Peyer's patch (tissue), 4 donors: ENCODE measurements at regions not wholly inside any gene's neighbourhood (a gene's known extent, or its start where the extent isn't known, plus 50 kb on each side); places are given as distances from the start of the nearest gene placed in this dataset.

Experiments
- DNase-seq, 3 donors: peaks; one replicate each; pipeline ENCODE4 v3.0.0-alpha.2; 2017 to 2019
- H3K27ac ChIP-seq, 4 donors: fragments of 200-600 bp; sonication (generic); one replicate each; pipeline ENCODE4 v1.5.1; 2016 to 2019
- H3K27me3 ChIP-seq, 2 donors: fragments of 200-600 bp; sonication (generic); one replicate each; pipeline ENCODE4 v1.5.1; 2019
- H3K36me3 ChIP-seq, 3 donors: fragments of 200-600 bp; sonication (generic); one replicate each; pipeline ENCODE4 v1.5.1; 2016 to 2019
- H3K4me1 ChIP-seq, 4 donors: fragments of 200-600 bp; sonication (generic); one replicate each; pipeline ENCODE4 v1.5.1; 2016 to 2019
- H3K4me3 ChIP-seq, 4 donors: fragments of 200-600 bp; sonication (generic); 1 replicate in 3 of 4; 2 replicates in 1 of 4; pipeline ENCODE4 v1.5.1; 2016 to 2019; ENCODE audit warnings: mild to moderate bottlenecking in 1 of 4
- H3K9me3 ChIP-seq, 4 donors: fragments of 200-600 bp; sonication (generic); one replicate each; pipeline ENCODE4 v1.5.1; 2016 to 2019; ENCODE audit warnings: mild to moderate bottlenecking in 1 of 4
- POLR2A ChIP-seq, 2 donors: fragments of 450-650 bp; IDR thresholded peaks; one replicate each; pipeline ENCODE4 v1.5.1; 2017; ENCODE audit warnings: antibody characterized with exemption in 2 of 2, mild to moderate bottlenecking in 2 of 2, moderate library complexity in 2 of 2
- TF ChIP-seq, protein P1 (sequence below), 6 experiments: fragments of 450-650 bp in 4 of 6; fragments of 200-600 bp in 2 of 6; sonication (generic) in 1 of 6; IDR thresholded peaks; one replicate each; pipeline ENCODE4 v1.5.1; 2017 to 2019; ENCODE audit warnings: antibody characterized with exemption in 6 of 6, mild to moderate bottlenecking in 3 of 6, moderate library complexity in 1 of 6

DNA sequence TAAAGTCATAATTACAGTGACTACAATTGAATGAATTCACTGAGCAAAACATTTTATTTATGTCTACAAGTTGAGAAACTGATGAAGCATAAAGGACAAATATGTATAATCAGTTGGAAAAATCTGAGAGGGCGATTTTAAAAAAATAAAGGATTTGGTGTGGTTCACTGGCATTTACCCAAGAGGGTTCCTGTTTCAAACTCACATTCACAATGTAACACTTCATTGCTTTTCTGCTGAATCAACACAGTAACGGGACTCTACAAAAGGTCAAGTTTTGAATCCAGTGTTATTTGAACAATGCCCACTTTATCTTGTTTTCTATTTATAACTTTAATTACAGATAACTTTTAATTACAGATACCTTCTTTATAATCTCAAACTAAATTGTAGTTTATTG lies 138.6 kb downstream of the NUDT12 start:
- no peak for TF ChIP-seq POLR2A (IDR thresholded peaks at IDR 0.05)
- TF ChIP-seq, protein P1, sequence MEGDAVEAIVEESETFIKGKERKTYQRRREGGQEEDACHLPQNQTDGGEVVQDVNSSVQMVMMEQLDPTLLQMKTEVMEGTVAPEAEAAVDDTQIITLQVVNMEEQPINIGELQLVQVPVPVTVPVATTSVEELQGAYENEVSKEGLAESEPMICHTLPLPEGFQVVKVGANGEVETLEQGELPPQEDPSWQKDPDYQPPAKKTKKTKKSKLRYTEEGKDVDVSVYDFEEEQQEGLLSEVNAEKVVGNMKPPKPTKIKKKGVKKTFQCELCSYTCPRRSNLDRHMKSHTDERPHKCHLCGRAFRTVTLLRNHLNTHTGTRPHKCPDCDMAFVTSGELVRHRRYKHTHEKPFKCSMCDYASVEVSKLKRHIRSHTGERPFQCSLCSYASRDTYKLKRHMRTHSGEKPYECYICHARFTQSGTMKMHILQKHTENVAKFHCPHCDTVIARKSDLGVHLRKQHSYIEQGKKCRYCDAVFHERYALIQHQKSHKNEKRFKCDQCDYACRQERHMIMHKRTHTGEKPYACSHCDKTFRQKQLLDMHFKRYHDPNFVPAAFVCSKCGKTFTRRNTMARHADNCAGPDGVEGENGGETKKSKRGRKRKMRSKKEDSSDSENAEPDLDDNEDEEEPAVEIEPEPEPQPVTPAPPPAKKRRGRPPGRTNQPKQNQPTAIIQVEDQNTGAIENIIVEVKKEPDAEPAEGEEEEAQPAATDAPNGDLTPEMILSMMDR (IDR thresholded peaks at IDR 0.05): no peak
- Histone ChIP-seq H3K36me3 (no peaks in the 10 kb centered on the region), H3K9me3 (no peaks in the 10 kb centered on the region), H3K4me1 (no peaks in the 10 kb centered on the region), H3K4me3 (no peak overlapping the region), H3K27me3 (no peaks in the 10 kb centered on the region), H3K27ac (no peak overlapping the region)
- DNase-seq: no peak

DNA sequence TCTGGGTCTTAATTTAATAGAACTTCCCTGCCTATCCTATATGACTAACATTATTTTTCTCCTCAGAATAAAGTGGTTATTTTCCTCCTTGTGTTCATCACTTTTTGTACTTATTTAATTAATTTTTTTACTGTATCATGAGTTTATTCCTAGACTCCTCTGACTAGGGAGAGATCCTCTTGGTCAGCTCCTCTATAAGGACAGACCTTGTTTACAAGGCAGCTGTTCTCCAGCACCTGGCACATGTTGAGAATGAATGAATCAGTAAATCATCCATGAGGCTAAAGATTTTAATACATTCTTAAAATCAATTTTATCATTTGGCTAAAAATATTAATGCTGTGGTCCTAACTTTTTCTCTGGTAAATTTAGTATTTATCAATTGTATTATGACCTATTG lies 139.8 kb downstream of the NUDT12 start:
- no peaks in the 10 kb centered on the region for H3K9me3 ChIP-seq
- no peak for DNase-seq
- no peak for TF ChIP-seq POLR2A (IDR thresholded peaks at IDR 0.05)
- TF ChIP-seq, protein P1 (IDR thresholded peaks at IDR 0.05): no peak
- H3K4me3 ChIP-seq: no peak overlapping the region
- H3K4me1 ChIP-seq: no peaks in the 10 kb centered on the region
- no peaks in the 10 kb centered on the region for H3K27me3 ChIP-seq
- no peaks in the 10 kb centered on the region for H3K36me3 ChIP-seq
- H3K27ac ChIP-seq: no peak overlapping the region

DNA sequence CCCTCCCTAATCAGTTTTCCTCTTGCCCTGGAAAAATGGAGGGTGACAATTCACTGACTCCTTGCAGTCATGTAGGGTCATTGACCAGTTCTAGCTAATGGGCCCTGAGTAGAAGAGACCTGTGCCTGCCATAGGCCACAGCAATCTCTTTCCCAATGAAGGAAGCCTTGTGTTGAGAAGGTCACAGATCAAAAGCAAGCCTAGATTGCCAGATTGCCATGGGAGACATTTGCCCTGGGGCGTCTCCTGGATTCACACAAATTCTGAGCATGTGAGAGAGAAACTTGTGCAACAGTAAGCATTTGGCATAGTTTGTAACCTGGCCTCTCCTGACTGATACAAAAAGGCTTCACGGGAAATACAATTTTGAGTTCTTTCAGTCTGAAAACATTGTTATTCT lies 148.0 kb downstream of the NUDT12 start:
- TF ChIP-seq, protein P1 (IDR thresholded peaks at IDR 0.05): no peak
- TF ChIP-seq POLR2A (IDR thresholded peaks at IDR 0.05): no peak
- no peak for DNase-seq

DNA sequence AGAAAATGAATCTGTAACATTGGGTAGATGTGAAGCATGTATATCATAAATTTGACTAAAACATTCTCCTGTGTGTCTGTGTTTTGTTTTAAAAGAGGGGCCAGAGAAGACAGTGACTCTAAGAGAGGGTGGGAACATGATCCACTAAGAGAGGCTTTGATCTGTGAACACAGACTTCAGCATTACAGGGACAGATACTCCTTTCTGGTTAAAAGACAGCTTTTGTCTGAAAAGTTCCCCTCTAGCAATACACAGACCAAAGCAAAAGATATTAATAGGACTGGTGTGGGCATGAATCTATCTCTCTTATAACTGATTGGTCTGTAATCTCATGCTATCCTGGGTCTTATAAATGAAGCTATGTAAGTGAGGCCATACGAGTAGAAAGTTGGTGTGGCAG lies 150.9 kb downstream of the NUDT12 start:
- Histone ChIP-seq H3K27ac (no peak overlapping the region), H3K36me3 (no peaks in the 10 kb centered on the region), H3K9me3 (no peaks in the 10 kb centered on the region), H3K4me3 (no peak overlapping the region), H3K27me3 (no peaks in the 10 kb centered on the region), H3K4me1 (no peaks in the 10 kb centered on the region)
- TF ChIP-seq POLR2A (IDR thresholded peaks at IDR 0.05): no peak
- TF ChIP-seq, protein P1 (IDR thresholded peaks at IDR 0.05): no peak
- no peak for DNase-seq

More for the DNA sequence above, 148.0 kb downstream of the NUDT12 start:
- no peaks in the 10 kb centered on the region for H3K27me3 ChIP-seq
- no peaks in the 10 kb centered on the region for H3K9me3 ChIP-seq
- no peak overlapping the region for H3K27ac ChIP-seq
- H3K36me3 ChIP-seq: no peaks in the 10 kb centered on the region
- H3K4me1 ChIP-seq: no peaks in the 10 kb centered on the region
- no peak overlapping the region for H3K4me3 ChIP-seq

GRCh38 chr5:103410172-103410571 lies 151.6 kb downstream of the MACIR start:
- Histone ChIP-seq H3K4me1 (no peaks in the 10 kb centered on the region), H3K4me3 (no peak overlapping the region), H3K27ac (no peak overlapping the region), H3K9me3 (no peaks in the 10 kb centered on the region), H3K36me3 (no peaks in the 10 kb centered on the region), H3K27me3 (no peaks in the 10 kb centered on the region)
- TF ChIP-seq, protein P1 (IDR thresholded peaks at IDR 0.05): no peak
- no peak for TF ChIP-seq POLR2A (IDR thresholded peaks at IDR 0.05)
- DNase-seq: no peak

GRCh38 chr5:103409013-103409670 lies 150.6 kb downstream of the MACIR start:
- TF ChIP-seq POLR2A (IDR thresholded peaks at IDR 0.05): no peak
- H3K4me3 ChIP-seq: no peak overlapping the region
- no peak for DNase-seq
- H3K27ac ChIP-seq: no peak overlapping the region
- no peaks in the 10 kb centered on the region for H3K36me3 ChIP-seq
- no peaks in the 10 kb centered on the region for H3K9me3 ChIP-seq
- no peaks in the 10 kb centered on the region for H3K4me1 ChIP-seq
- H3K27me3 ChIP-seq: no peaks in the 10 kb centered on the region
